Colonic mucosa (tissue), 4 donors: ENCODE measurements at regions not wholly inside any gene's neighbourhood (a gene's known extent, or its start where the extent isn't known, plus 50 kb on each side); places are given as distances from the start of the nearest gene placed in this dataset.
A peak's percentile ranks its signal among the peaks of the same experiment; 100 is the strongest.

ENCODE experiments used
- DNase-seq: peaks from one replicate; pipeline ENCODE4 v3.0.0-alpha.2; 2020
- H3K27ac ChIP-seq: fragments of 200-600 bp; one replicate; pipeline ENCODE4 v1.8.0; 2021
- H3K27me3 ChIP-seq: fragments of 200-600 bp; one replicate; pipeline ENCODE4 v1.8.0; 2021
- H3K36me3 ChIP-seq: fragments of 200-600 bp; one replicate; pipeline ENCODE4 v1.8.0; 2021
- H3K4me1 ChIP-seq: fragments of 200-600 bp; one replicate; pipeline ENCODE4 v1.8.0; 2021; ENCODE audit warnings: mild to moderate bottlenecking
- H3K4me3 ChIP-seq: fragments of 200-600 bp; one replicate; pipeline ENCODE4 v1.8.0; 2021
- H3K9ac ChIP-seq, 2 donors: one replicate each; pipeline ENCODE4 v1.7.0; 2013; ENCODE audit warnings: control low read depth in 2 of 2, low read depth in 2 of 2, low read length in 2 of 2
- H3K9me3 ChIP-seq: fragments of 200-600 bp; one replicate; pipeline ENCODE4 v1.8.0; 2021
- CTCF ChIP-seq: fragments of 200-600 bp; IDR thresholded peaks from one replicate; pipeline ENCODE4 v1.8.0; 2022; ENCODE audit warnings: antibody characterized with exemption, mild to moderate bottlenecking
- intact Hi-C: fragments of 100-400 bp; cut with DNase I; formaldehyde crosslinking; loops from one replicate; pipeline ENCODE4 v1.14.1; 2022
- donor health status: healthy.
- donor health status: DM: no; HTN: no; CAD: no.
- donor health status: DM: no; HTN: no; CAD: no.

- no peak overlapping the region for H3K27ac ChIP-seq
Observed at GRCh38 chr13:34148359-34148758, 330.4 kb downstream of the RFC3 start.

GRCh38 chr13:34151885-34152284, 333.9 kb downstream of the RFC3 start:
- intact Hi-C loops = no loop called here

More at GRCh38 chr13:34148359-34148758, 330.4 kb downstream of the RFC3 start:
- intact Hi-C loops = no loop called here
- DNase-seq = no peak
- H3K4me1 ChIP-seq = no peaks in the 10 kb centered on the region
- no peak overlapping the region for H3K9ac ChIP-seq
- no peaks in the 10 kb centered on the region for H3K27me3 ChIP-seq
- H3K9me3 ChIP-seq = no peaks in the 10 kb centered on the region
- H3K36me3 ChIP-seq = no peaks in the 10 kb centered on the region
- H3K4me3 ChIP-seq = no peak overlapping the region
- TF ChIP-seq CTCF = no peak

GRCh38 chr13:34152409-34152808, 334.5 kb downstream of the RFC3 start:
- Histone ChIP-seq H3K4me3 (no peak overlapping the region), H3K9me3 (no peaks in the 10 kb centered on the region), H3K9ac (no peak overlapping the region), H3K36me3 (no peaks in the 10 kb centered on the region), H3K4me1 (no peaks in the 10 kb centered on the region), H3K27ac (peak overlapping the region; percentile 15), H3K27me3 (no peaks in the 10 kb centered on the region)
- TF ChIP-seq CTCF = no peak
- peak; percentile 31 for DNase-seq
- intact Hi-C loops = no loop called here

More at GRCh38 chr13:34151885-34152284, 333.9 kb downstream of the RFC3 start:
- H3K27ac ChIP-seq = peak overlapping the region; percentile 15
- H3K4me1 ChIP-seq = no peaks in the 10 kb centered on the region
- no peak overlapping the region for H3K9ac ChIP-seq
- no peak for TF ChIP-seq CTCF
- no peaks in the 10 kb centered on the region for H3K9me3 ChIP-seq
- H3K27me3 ChIP-seq = no peaks in the 10 kb centered on the region
- no peaks in the 10 kb centered on the region for H3K36me3 ChIP-seq
- no peak for DNase-seq
- no peak overlapping the region for H3K4me3 ChIP-seq

GRCh38 chr13:34152996-34153395, 335.0 kb downstream of the RFC3 start:
- Histone ChIP-seq H3K27me3 (no peaks in the 10 kb centered on the region), H3K9me3 (no peaks in the 10 kb centered on the region), H3K4me3 (no peak overlapping the region), H3K27ac (no peak overlapping the region), H3K4me1 (no peaks in the 10 kb centered on the region), H3K9ac (no peak overlapping the region), H3K36me3 (no peaks in the 10 kb centered on the region)
- intact Hi-C loops = no loop called here
- no peak for DNase-seq
- TF ChIP-seq CTCF = no peak

GRCh38 chr13:34153428-34154180, 335.7 kb downstream of the RFC3 start:
- Histone ChIP-seq H3K9ac (no peak overlapping the region), H3K27me3 (no peaks in the 10 kb centered on the region), H3K9me3 (no peaks in the 10 kb centered on the region), H3K36me3 (no peaks in the 10 kb centered on the region), H3K4me1 (no peaks in the 10 kb centered on the region), H3K27ac (no peak overlapping the region), H3K4me3 (no peak overlapping the region)
- no peak for DNase-seq
- no peak for TF ChIP-seq CTCF
- intact Hi-C loops = no loop called here
